ENCODE measurements at regions not wholly inside any gene's neighbourhood (a gene's known extent, or its start where the extent isn't known, plus 50 kb on each side); places are given as distances from the start of the nearest gene placed in this dataset.

- no peak for TF ChIP-seq POLR2A (IDR thresholded peaks at IDR 0.05)
- TF ChIP-seq CTCF (IDR thresholded peaks at IDR 0.05) = no peak
Measured at GRCh38 chr13:106299621-106300020, 235.8 kb downstream of the EFNB2 start.
